Adrenal gland (tissue), 5 donors: ENCODE measurements at regions not wholly inside any gene's neighbourhood (a gene's known extent, or its start where the extent isn't known, plus 50 kb on each side); places are given as distances from the start of the nearest gene placed in this dataset.

Experiments
- POLR2A ChIP-seq, 2 donors: fragments of 450-650 bp; IDR thresholded peaks; one replicate each; pipeline ENCODE4 v1.6.1; 2017; ENCODE audit warnings: antibody characterized with exemption in 2 of 2, mild to moderate bottlenecking in 2 of 2, moderate library complexity in 1 of 2
- TF ChIP-seq, protein P1 (sequence below), 6 experiments: fragments of 450-650 bp in 4 of 6; fragments of 200-600 bp in 2 of 6; sonication (generic) in 1 of 6; IDR thresholded peaks; 1 replicate in 5 of 6; 2 replicates in 1 of 6; pipeline versions ENCODE4 v1.5.1 to v1.8.0; 2016 to 2021; ENCODE audit warnings: antibody characterized with exemption in 6 of 6, mild to moderate bottlenecking in 2 of 6, moderate library complexity in 1 of 6
- donor health status: DM: no; HTN: no; CAD: no.

DNA sequence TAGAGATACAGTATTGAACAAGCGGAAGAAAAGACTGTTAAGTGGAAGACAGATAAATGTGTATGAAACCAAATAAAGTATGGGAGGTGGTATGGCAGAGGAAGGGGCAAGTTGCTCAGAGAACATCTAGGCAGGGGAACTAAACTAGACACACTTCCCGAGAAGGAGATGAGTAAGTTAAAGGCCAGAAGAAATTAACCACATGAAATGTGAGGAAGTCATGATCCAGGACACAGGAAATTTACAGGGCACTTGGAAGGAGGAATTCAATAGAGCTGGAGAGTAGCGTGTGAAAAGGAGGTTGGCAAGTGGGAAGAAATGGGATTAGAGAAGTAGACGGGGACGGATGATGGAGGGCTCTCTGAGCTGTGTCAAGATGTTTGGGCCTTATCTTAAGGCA lies 208.8 kb downstream of the COG6 start:
- TF ChIP-seq, protein P1, sequence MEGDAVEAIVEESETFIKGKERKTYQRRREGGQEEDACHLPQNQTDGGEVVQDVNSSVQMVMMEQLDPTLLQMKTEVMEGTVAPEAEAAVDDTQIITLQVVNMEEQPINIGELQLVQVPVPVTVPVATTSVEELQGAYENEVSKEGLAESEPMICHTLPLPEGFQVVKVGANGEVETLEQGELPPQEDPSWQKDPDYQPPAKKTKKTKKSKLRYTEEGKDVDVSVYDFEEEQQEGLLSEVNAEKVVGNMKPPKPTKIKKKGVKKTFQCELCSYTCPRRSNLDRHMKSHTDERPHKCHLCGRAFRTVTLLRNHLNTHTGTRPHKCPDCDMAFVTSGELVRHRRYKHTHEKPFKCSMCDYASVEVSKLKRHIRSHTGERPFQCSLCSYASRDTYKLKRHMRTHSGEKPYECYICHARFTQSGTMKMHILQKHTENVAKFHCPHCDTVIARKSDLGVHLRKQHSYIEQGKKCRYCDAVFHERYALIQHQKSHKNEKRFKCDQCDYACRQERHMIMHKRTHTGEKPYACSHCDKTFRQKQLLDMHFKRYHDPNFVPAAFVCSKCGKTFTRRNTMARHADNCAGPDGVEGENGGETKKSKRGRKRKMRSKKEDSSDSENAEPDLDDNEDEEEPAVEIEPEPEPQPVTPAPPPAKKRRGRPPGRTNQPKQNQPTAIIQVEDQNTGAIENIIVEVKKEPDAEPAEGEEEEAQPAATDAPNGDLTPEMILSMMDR (IDR thresholded peaks at IDR 0.05), result no peak
- no peak for TF ChIP-seq POLR2A (IDR thresholded peaks at IDR 0.05)
